Keratinocyte (primary cell): ENCODE measurements at regions not wholly inside any gene's neighbourhood (a gene's known extent, or its start where the extent isn't known, plus 50 kb on each side); places are given as distances from the start of the nearest gene placed in this dataset.

Source experiments
- DNase-seq: peaks from one replicate; pipeline ENCODE4 v3.0.0-alpha.2; 2011; ENCODE audit warnings: low read depth, missing footprints, low spot score
- FAIRE-seq: peaks from 2 replicates; lab custom pipeline; 2011; peaks lifted over from hg19 to GRCh38; lab: Jason Lieb, UNC
- H2AFZ ChIP-seq: 2 replicates; pipeline ENCODE4 v1.6.0; 2012; ENCODE audit warnings: low read length, control low read depth, inconsistent platforms; ENCODE audit not compliant: control insufficient read depth
- H3K27ac ChIP-seq: 2 replicates; pipeline ENCODE4 v1.5.1; 2011; ENCODE audit warnings: low read length; ENCODE audit not compliant: control insufficient read depth, insufficient read depth
- H3K27me3 ChIP-seq: 3 replicates; pipeline ENCODE4 v1.6.0; 2011; ENCODE audit warnings: low read length; ENCODE audit not compliant: control insufficient read depth, insufficient read depth; ENCODE audit errors: extremely low read depth
- H3K36me3 ChIP-seq, 2 experiments: 2 replicates in 1 of 2; 3 replicates in 1 of 2; pipeline ENCODE4 v1.5.1; 2011; ENCODE audit warnings: low read length in 2 of 2, mild to moderate bottlenecking in 1 of 2; ENCODE audit not compliant: control insufficient read depth in 2 of 2, insufficient read depth in 2 of 2; ENCODE audit errors: extremely low read depth in 1 of 2
- H3K4me1 ChIP-seq: 3 replicates; pipeline ENCODE4 v1.5.1; 2011; ENCODE audit warnings: low read length; ENCODE audit not compliant: control insufficient read depth, insufficient read depth; ENCODE audit errors: extremely low read depth
- H3K4me2 ChIP-seq: 3 replicates; pipeline ENCODE4 v1.6.0; 2011; ENCODE audit warnings: low read depth, low read length; ENCODE audit not compliant: control insufficient read depth, insufficient read depth; ENCODE audit errors: extremely low read depth
- H3K4me3 ChIP-seq, 3 experiments: fragments of 200-600 bp in 1 of 3; sonication (generic) in 1 of 3; 2 replicates in 2 of 3; 3 replicates in 1 of 3; pipeline ENCODE4 v1.5.1; 2011 to 2016; ENCODE audit warnings: low read length in 3 of 3, mild to moderate bottlenecking in 3 of 3, control low read depth in 2 of 3, inconsistent platforms in 1 of 3, low read depth in 1 of 3, mixed read lengths in 1 of 3, mixed run types in 1 of 3, moderate library complexity in 1 of 3; ENCODE audit not compliant: control insufficient read depth in 2 of 3, insufficient read depth in 2 of 3; ENCODE audit errors: extremely low read depth in 1 of 3
- H3K79me2 ChIP-seq: 2 replicates; pipeline ENCODE4 v1.6.0; 2012; ENCODE audit warnings: low read length; ENCODE audit not compliant: control insufficient read depth, insufficient read depth
- H3K9ac ChIP-seq: 3 replicates; pipeline ENCODE4 v1.6.0; 2011; ENCODE audit warnings: low read length; ENCODE audit not compliant: control insufficient read depth, insufficient read depth; ENCODE audit errors: extremely low read depth
- H3K9me1 ChIP-seq: 3 replicates; pipeline ENCODE4 v1.6.0; 2011; ENCODE audit warnings: low read length; ENCODE audit not compliant: control insufficient read depth, insufficient read depth; ENCODE audit errors: extremely low read depth
- H3K9me3 ChIP-seq: 2 replicates; pipeline ENCODE4 v1.5.1; 2012; ENCODE audit warnings: low read depth, low read length; ENCODE audit not compliant: control insufficient read depth
- H4K20me1 ChIP-seq: 3 replicates; pipeline ENCODE4 v1.6.0; 2011; ENCODE audit warnings: low read length; ENCODE audit not compliant: control insufficient read depth, insufficient read depth; ENCODE audit errors: extremely low read depth
- EZH2 ChIP-seq: IDR thresholded peaks from one replicate; pipeline ENCODE4 v1.6.1; 2012; ENCODE audit warnings: inconsistent platforms, mild to moderate bottlenecking, low read length, moderate library complexity
- dilution Hi-C: fragments of 300-500 bp; cut with MboI; formaldehyde crosslinking; loops from one replicate; pipeline ENCODE4 v1.7.0; 2020; ENCODE audit warnings: low sequenced_read_pairs; ENCODE audit not compliant: extremely low pct_ligation_motif_present
- TF ChIP-seq, protein P1 (sequence below), 3 experiments: IDR thresholded peaks in 1 of 3; conservative IDR thresholded peaks in 1 of 3; optimal IDR thresholded peaks in 1 of 3; 2 replicates in 2 of 3; 3 replicates in 1 of 3; pipeline versions ENCODE3 to v1.5.1; 2011; ENCODE audit warnings: low read length in 3 of 3, mild to moderate bottlenecking in 3 of 3, moderate library complexity in 2 of 3, control low read depth in 1 of 3, inconsistent platforms in 1 of 3; ENCODE audit not compliant: insufficient read depth in 2 of 3; ENCODE audit errors: extremely low read depth in 1 of 3

DNA sequence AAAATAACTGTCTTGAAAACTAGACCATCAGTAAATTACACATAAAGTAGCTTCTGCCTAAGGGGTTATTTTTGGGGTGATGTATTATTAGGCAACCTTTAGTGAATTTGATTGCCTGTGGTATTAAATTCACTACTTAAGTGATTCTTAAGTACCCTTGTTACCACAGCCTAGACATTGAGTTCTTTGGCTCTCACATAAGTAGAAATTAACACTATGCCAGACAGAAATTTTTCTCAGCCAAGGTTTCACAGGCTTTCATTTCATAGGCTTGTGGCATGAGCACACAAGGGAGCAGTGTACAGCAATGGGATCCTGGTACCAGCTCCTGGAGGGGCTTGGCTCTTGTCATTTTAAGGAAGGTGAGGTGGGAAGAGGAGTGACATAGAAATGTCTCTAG, 218.5 kb downstream of the AASDHPPT start:
- no peaks in the 10 kb centered on the region for H3K27me3 ChIP-seq
- dilution Hi-C loops, result no loop called here
- no peaks in the 10 kb centered on the region for H4K20me1 ChIP-seq
- H3K9me3 ChIP-seq, result no peaks in the 10 kb centered on the region
- H3K4me2 ChIP-seq, result no peak overlapping the region
- H3K36me3 ChIP-seq, result no peaks in the 10 kb centered on the region
- no peaks in the 10 kb centered on the region for H3K9me1 ChIP-seq
- H3K4me1 ChIP-seq, result no peaks in the 10 kb centered on the region
- no peak overlapping the region for H2AFZ ChIP-seq
- DNase-seq (no peak), FAIRE-seq (no peak)
- no peaks in the 10 kb centered on the region for H3K79me2 ChIP-seq
- no peak overlapping the region for H3K27ac ChIP-seq
- TF ChIP-seq EZH2, result no peak
- TF ChIP-seq, protein P1, sequence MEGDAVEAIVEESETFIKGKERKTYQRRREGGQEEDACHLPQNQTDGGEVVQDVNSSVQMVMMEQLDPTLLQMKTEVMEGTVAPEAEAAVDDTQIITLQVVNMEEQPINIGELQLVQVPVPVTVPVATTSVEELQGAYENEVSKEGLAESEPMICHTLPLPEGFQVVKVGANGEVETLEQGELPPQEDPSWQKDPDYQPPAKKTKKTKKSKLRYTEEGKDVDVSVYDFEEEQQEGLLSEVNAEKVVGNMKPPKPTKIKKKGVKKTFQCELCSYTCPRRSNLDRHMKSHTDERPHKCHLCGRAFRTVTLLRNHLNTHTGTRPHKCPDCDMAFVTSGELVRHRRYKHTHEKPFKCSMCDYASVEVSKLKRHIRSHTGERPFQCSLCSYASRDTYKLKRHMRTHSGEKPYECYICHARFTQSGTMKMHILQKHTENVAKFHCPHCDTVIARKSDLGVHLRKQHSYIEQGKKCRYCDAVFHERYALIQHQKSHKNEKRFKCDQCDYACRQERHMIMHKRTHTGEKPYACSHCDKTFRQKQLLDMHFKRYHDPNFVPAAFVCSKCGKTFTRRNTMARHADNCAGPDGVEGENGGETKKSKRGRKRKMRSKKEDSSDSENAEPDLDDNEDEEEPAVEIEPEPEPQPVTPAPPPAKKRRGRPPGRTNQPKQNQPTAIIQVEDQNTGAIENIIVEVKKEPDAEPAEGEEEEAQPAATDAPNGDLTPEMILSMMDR (optimal IDR thresholded peaks at IDR 0.05 in 1 of 3, IDR thresholded peaks at IDR 0.05 in 1 of 3, conservative IDR thresholded peaks at IDR 0.05 in 1 of 3; ENCODE audit: extremely low read depth in 1 of 3, insufficient read depth in 2 of 3, low read length in 3 of 3), result no peak
- H3K9ac ChIP-seq, result no peak overlapping the region
- no peak overlapping the region for H3K4me3 ChIP-seq

DNA sequence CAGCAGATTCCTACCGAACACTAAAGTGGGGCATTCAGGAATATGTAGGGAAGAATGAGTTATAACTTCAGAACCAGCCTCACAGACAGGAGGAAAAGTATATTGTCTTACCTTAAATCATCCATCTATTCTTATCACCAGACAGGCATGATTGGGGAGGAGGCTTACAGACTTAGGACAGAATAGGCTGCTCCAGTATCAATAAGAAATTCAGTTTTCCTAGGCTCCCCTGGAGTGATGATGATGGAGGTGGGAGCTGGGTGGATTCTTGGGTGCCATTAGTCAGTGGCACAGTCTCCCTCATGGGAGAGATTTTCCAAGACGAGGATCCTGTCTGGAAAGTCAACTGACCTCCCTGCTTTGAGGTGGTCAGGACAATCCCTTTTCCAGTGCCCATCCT, 225.0 kb downstream of the AASDHPPT start:
- no peak for DNase-seq
- no peak overlapping the region for H3K4me3 ChIP-seq
- H4K20me1 ChIP-seq, result no peaks in the 10 kb centered on the region
- H3K9me1 ChIP-seq, result no peaks in the 10 kb centered on the region
- no peak overlapping the region for H2AFZ ChIP-seq
- no peak overlapping the region for H3K27ac ChIP-seq
- H3K4me2 ChIP-seq, result no peak overlapping the region
- no peaks in the 10 kb centered on the region for H3K27me3 ChIP-seq
- no peaks in the 10 kb centered on the region for H3K9me3 ChIP-seq
- H3K79me2 ChIP-seq, result no peaks in the 10 kb centered on the region
- no peak overlapping the region for H3K9ac ChIP-seq
- TF ChIP-seq, protein P1 (optimal IDR thresholded peaks at IDR 0.05 in 1 of 3, IDR thresholded peaks at IDR 0.05 in 1 of 3, conservative IDR thresholded peaks at IDR 0.05 in 1 of 3; ENCODE audit: extremely low read depth in 1 of 3, insufficient read depth in 2 of 3, low read length in 3 of 3), result no peak
- TF ChIP-seq EZH2, result no peak
- dilution Hi-C loops, result no loop called here
- H3K36me3 ChIP-seq, result no peaks in the 10 kb centered on the region
- H3K4me1 ChIP-seq, result no peaks in the 10 kb centered on the region
- FAIRE-seq, result no peak
